ENCODE measurements at regions not wholly inside any gene's neighbourhood (a gene's known extent, or its start where the extent isn't known, plus 50 kb on each side); places are given as distances from the start of the nearest gene placed in this dataset.
"Not testable (repeated sequence)": the region's sequence is repeated elsewhere in the genome, so short reads cannot be mapped to it uniquely, and the experiment has no call there.

- not testable (repeated sequence) for DNase-seq
Measured at GRCh38 chr1:8227674-8228073, 90.2 kb upstream of the SLC45A1 start.

GRCh38 chr1:8226747-8227146 lies 91.2 kb upstream of the SLC45A1 start:
- no peak for DNase-seq

GRCh38 chr1:8226024-8226423 lies 91.9 kb upstream of the SLC45A1 start:
- not testable (repeated sequence) for DNase-seq

DNA sequence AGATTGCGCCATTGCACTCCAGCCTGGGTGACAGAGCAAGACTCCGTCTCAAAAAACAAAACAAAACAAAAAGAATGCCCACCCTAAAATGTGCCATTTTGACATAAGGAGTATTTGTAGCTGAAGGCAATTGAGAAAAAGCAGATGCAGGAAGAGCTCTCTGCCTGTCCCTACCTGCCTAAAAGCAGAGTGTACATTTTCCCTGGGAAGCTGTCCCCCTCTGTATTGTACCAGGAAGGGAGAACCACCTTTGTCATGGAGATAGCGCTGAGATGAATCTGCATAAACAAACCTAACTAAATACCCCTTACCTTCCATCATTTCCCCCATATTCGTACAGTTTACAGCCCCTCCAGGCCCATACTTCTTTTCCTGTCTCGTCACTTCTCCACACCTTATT lies 94.4 kb upstream of the SLC45A1 start:
- no peak for DNase-seq

DNA sequence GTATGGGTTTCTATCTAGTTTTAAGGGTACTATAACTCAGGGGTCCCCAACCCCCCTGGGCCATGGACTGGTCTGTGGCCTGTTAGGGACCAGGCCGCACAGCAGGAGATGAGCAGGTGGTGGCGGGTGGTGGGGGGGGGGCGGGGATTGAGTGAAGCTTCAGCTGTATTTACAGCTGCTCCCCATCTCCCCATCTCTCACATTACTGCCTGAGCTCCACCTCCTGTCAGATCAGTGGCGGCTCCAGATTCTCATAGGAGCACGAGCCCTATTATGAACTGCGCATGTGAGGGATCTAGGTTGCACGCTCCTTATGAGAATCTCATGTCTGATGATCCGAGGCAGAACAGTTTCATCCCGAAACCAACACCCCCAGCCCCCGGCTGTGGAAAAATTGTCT lies 95.1 kb upstream of the SLC45A1 start:
- no peak for DNase-seq

GRCh38 chr1:8219530-8219929 lies 98.4 kb upstream of the SLC45A1 start:
- DNase-seq: no peak

- no peak for DNase-seq
Measured at GRCh38 chr1:8218351-8219092, 99.4 kb upstream of the SLC45A1 start.

DNA sequence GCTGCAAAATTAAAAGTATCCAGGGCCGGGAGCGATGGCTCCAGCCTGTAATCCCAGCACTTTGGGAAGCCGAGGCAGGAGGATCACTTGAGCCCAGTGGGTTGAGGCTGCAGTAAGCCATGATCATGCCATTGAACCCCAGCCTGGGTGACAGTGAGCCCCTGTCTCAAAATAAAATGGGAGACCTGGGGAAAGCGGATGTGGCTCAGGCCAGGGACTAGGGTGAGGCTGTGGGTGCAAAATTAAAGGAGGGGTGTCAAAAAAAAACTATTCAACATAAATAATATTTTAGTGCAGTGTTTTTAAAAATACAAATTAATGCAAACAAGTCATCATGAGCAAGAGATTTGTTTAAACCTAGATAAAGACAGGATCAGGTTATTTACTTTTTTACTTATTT lies 100.1 kb upstream of the SLC45A1 start:
- no peak for DNase-seq

DNA sequence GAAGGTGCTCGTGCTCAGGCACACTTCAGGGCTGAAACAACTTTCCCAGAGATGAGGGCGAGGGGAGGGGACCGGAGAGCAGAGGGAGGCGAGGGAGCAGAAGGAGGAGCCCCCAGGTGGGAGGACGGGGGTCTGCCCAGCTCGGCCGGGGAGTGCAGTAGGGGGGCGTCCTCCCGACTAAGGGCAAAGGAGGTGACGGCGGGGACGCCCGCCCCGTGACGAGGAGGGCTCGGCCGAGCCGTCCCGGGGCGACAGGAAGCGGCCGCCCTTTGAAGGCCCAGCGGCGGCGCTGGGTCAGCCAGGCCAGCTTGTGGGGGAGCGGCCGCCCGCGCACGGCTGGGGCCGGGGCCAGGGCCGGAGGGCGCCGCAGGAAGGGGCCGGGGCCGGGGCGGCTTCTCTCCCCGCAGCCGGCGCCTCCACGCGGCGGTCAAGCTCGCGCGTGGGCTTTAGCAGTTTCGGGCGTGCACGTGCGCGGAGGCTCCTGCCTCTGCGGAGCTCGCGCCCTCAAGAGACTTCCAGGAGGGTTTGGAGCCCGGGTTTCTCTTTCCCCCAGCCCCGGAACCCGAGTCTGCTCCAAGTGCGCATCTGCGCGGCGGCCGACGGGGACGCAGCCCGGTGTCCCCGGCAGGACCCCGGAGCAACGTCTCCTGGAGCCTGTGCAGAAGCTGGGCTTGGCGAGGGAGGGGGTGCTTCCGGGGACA lies 100.8 kb upstream of the SLC45A1 start:
- DNase-seq: no peak

- no peak for DNase-seq
Measured at GRCh38 chr1:8216005-8216404, 101.9 kb upstream of the SLC45A1 start.

DNA sequence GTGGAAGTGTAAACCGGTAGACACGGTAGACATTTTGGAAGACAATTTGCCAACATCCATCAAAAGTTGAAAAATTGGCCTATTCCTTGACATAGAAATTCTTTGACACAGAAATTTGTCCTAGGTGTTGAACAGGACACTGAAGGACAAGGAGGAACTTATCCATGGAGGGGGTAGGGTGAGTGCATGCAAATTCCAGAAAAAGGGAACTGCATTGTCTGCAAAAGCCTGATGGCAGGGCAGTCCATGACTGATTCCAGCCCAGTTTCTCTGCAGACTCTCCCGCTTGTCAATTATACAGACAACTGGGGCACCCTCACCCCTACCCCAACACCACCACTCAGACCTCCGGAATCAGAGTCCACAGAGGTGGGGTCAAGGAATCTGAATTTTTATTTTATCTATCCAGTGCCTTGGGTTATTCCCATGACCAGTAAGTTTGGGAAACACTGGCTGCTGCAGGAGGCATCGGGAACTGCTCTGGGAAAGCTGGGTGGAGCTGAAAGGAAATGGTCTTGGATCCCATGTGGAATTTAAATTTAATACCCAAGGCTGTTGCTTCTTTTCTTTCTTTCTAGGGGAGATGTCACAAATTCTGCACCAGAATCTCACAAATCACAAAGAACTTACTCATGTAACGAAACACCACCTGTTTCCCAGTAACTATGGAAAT lies 103.3 kb upstream of the SLC45A1 start:
- no peak for DNase-seq

- no peak for DNase-seq
Measured at GRCh38 chr1:8213676-8214075, 104.2 kb upstream of the SLC45A1 start.

- DNase-seq: no peak
Measured at GRCh38 chr1:8213136-8213535, 104.8 kb upstream of the SLC45A1 start.

DNA sequence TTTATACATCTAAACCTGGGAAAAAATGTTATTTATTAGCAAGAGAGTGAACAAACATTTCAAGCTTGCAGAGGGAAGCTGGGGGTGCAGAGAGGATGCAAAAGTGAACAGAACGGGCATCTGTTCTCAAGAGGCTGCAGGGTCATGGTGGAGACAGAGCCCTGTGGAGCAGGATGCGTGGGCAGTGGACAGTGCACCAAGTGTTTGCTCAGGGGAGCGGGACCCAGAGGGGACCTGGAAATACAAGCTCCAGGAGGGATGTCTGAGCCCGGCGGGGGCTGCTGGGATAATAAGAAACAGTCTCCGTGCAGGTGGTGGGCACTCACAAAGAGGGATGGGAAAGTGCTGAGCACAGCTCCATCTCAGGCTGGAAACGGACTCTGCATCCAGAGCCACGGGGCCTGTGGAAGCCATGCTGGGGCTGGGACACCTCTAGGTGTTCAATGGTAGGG lies 105.3 kb upstream of the SLC45A1 start:
- no peak for DNase-seq

DNA sequence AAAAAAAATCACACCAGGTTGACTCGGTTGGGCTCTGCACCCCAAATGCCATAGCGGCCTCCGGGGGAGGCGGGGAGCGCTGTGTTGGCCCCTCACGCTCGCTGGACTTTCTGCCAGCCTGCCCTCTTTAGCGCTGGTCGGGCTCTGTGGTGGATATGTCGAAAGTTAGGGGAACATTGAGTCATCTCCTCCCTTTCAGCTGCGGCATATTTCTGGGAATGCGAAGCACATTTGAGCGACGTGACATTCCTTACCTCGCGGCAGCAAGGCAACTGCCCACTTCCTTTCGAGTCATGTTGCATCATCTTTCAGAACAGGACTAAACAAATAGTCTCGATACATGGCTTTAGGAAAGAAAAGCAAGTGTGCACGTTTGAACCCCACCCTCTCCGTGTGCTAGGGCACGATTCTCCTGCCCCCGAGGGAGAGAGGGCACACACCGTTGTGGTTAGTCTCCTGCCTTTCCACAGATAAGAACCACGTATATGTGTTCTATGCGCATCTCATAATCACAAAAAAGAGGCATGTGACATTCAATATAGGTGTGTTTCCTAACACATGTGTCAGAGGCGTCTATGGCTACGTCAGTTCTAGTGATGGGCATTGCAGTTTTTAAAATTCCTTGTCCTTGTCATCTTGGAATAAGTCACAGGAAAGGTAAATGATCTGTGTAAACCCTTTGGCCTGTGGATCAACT lies 105.9 kb upstream of the SLC45A1 start:
- DNase-seq: no peak

- DNase-seq: no peak
Measured at GRCh38 chr1:8211251-8211882, 106.5 kb upstream of the SLC45A1 start.

DNA sequence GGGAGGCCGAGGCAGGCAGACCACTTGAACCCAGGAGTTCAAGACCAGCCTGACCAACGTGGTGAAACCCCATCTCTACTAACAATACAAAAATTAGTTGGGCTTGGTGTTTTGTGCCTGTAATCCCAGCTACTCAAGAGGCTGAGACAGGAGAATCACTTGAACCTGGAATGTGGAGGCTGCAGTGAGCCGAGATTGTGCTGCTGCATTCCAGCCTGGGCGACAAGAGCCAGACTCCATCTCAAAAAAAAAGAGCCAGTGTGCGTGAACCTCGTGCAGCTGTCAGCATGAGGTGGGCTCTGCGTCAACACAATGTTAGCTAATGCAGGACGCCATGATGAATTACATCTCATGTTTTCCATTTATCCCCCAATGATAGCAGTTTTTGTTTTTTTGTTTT lies 110.7 kb upstream of the SLC45A1 start:
- DNase-seq: no peak

DNA sequence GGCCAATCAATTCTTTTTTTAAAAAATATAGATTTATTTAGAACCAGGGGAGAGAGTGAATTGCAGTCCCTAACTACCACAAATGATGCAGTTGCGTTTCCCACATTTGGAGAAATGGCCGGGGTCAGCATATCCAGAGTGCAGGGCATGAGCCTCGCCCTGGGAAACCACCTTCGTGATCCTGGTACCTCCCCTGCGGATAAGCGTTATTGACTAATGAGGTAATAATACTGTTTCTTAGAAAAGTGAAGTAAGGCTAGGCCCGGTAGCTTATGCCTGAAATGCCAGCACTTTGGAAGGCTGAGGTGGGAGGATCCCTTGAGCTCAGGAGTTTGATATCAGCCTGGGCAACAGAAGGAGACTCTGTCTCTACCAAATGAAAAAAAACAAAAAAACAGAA lies 111.5 kb upstream of the SLC45A1 start:
- no peak for DNase-seq

- no peak for DNase-seq
Measured at GRCh38 chr1:8205771-8206170, 112.1 kb upstream of the SLC45A1 start.

DNA sequence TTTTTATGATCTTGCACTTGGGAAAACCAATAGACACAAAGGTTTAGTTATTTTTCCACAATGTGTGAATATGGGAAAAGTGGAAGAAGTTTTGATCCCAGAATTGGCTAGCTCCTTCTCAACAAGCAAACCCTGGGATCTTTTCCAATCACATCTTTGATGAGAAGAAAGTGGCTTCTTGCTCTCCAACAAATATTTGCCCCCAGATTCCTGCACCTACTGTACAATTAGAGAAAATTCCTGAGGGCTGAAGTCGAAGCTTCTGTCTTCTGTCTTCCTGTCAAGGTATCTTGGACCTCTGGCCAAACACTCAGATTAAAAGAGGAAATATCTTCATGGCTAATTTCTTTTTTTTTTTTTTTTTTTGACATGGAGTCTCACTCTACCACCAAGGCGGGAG lies 113.1 kb upstream of the SLC45A1 start:
- no peak for DNase-seq

DNA sequence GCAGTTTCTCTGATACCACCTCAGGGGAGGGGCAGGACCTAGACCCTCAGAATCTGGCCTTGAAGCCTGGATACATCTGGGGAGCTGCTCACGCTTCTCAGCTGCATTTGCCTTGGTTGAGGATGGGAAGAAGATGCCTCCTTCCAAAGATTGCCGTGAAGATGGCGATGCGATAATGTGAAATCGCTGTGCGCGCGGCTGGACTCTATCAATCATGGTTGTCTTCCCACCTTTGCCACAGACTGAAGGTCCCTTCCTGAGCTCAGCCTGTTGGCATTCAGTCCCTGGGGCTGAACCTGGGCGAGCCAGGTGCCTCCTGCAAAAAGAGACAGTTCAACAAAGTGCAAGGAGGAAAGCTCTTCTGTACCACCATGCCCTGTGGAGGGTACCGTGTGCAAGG lies 114.4 kb upstream of the SLC45A1 start:
- no peak for DNase-seq

DNA sequence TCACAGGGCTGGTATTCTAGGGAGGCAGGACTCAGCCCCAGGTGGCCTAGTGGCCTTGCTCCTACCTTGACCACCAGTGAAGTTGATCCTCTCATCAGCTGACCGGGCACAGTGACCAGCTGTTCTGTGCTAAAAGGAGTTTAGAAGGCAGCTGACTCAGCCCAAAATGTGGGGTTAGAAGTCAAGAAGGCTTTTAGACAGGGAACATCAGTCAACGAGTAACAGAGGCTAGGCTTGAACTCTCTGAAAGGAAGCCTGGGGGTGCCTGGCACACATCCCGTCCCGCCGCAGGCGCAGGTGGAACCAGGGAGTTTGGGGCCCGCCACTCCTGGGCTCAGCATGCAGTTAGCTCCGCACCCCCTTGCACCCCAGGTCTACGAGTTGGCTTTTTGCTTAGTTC lies 114.9 kb upstream of the SLC45A1 start:
- no peak for DNase-seq
